H9 (cell line): ENCODE measurements at regions not wholly inside any gene's neighbourhood (a gene's known extent, or its start where the extent isn't known, plus 50 kb on each side); places are given as distances from the start of the nearest gene placed in this dataset.

Experiments used
- DNase-seq: peaks from one replicate; pipeline ENCODE4 v3.0.0-alpha.2; 2017
- H2AFZ ChIP-seq: one replicate; pipeline ENCODE4 v1.6.1; 2013; ENCODE audit warnings: mild to moderate bottlenecking, low read length, control low read depth, moderate library complexity
- H2AK5ac ChIP-seq: 2 replicates; pipeline ENCODE4 v1.6.1; 2013; ENCODE audit warnings: low read length, control low read depth, mixed read lengths; ENCODE audit not compliant: insufficient read length
- H2BK120ac ChIP-seq: one replicate; pipeline ENCODE4 v1.6.1; 2013; ENCODE audit warnings: low read depth, mild to moderate bottlenecking, low read length, control low read depth, inconsistent platforms; ENCODE audit not compliant: poor library complexity, severe bottlenecking
- H2BK12ac ChIP-seq: 2 replicates; pipeline ENCODE4 v1.6.1; 2013; ENCODE audit warnings: low read length, control low read depth, mixed read lengths, low read depth; ENCODE audit not compliant: insufficient read length
- H2BK15ac ChIP-seq: 2 replicates; pipeline ENCODE4 v1.6.1; 2013; ENCODE audit warnings: low read depth, low read length, control low read depth
- H2BK20ac ChIP-seq: one replicate; pipeline ENCODE4 v1.6.1; 2013; ENCODE audit warnings: low read depth, mild to moderate bottlenecking, low read length, control low read depth, inconsistent platforms; ENCODE audit not compliant: poor library complexity, severe bottlenecking
- H2BK5ac ChIP-seq: 2 replicates; pipeline ENCODE4 v1.6.1; 2013; ENCODE audit warnings: low read length, control low read depth, mixed read lengths; ENCODE audit not compliant: insufficient read length
- H3K14ac ChIP-seq: 2 replicates; pipeline ENCODE4 v1.6.1; 2013; ENCODE audit warnings: low read length, control low read depth; ENCODE audit not compliant: insufficient read depth
- H3K18ac ChIP-seq: 2 replicates; pipeline ENCODE4 v1.6.1; 2013; ENCODE audit warnings: low read depth, mild to moderate bottlenecking, mixed read lengths, low read length, control low read depth; ENCODE audit not compliant: insufficient read length
- H3K23ac ChIP-seq: 2 replicates; pipeline ENCODE4 v1.6.1; 2013; ENCODE audit warnings: low read length, control low read depth, mixed read lengths, low read depth; ENCODE audit not compliant: insufficient read length
- H3K23me2 ChIP-seq: 2 replicates; pipeline ENCODE4 v1.6.1; 2013; ENCODE audit warnings: low read depth, mild to moderate bottlenecking, mixed read lengths, low read length, control low read depth; ENCODE audit not compliant: insufficient read length, poor library complexity, severe bottlenecking
- H3K27ac ChIP-seq: 2 replicates; pipeline ENCODE4 v1.5.1; 2013; ENCODE audit warnings: low read length, control low read depth, mixed read lengths, low read depth; ENCODE audit not compliant: insufficient read length
- H3K27me3 ChIP-seq: 2 replicates; pipeline ENCODE4 v1.6.1; 2013; ENCODE audit warnings: low read length, control low read depth, inconsistent platforms; ENCODE audit not compliant: insufficient read depth
- H3K4ac ChIP-seq: 2 replicates; pipeline ENCODE4 v1.6.1; 2013; ENCODE audit warnings: low read depth, mild to moderate bottlenecking, control low read depth, inconsistent platforms, low read length, moderate library complexity
- H3K4me1 ChIP-seq: 2 replicates; pipeline ENCODE4 v1.6.1; 2013; ENCODE audit warnings: low read length, control low read depth, inconsistent platforms; ENCODE audit not compliant: insufficient read depth
- H3K4me2 ChIP-seq: 2 replicates; pipeline ENCODE4 v1.6.1; 2013; ENCODE audit warnings: low read length, control low read depth, mixed read lengths; ENCODE audit not compliant: insufficient read length, insufficient read depth
- H3K56ac ChIP-seq: 2 replicates; pipeline ENCODE4 v1.6.1; 2013; ENCODE audit warnings: low read depth, mild to moderate bottlenecking, mixed read lengths, low read length, control low read depth; ENCODE audit not compliant: insufficient read length
- H3K79me1 ChIP-seq: 2 replicates; pipeline ENCODE4 v1.6.1; 2013; ENCODE audit warnings: low read depth, mild to moderate bottlenecking, moderate library complexity, low read length, control low read depth, inconsistent platforms; ENCODE audit not compliant: insufficient read depth, poor library complexity, severe bottlenecking
- H3K79me2 ChIP-seq: 2 replicates; pipeline ENCODE4 v1.6.1; 2013; ENCODE audit warnings: low read length, control low read depth, inconsistent platforms; ENCODE audit not compliant: insufficient read depth
- H3K9ac ChIP-seq: 2 replicates; pipeline ENCODE4 v1.6.1; 2013; ENCODE audit warnings: low read length, control low read depth, mixed read lengths; ENCODE audit not compliant: insufficient read length; ENCODE audit errors: extremely low read depth
- H3K9me3 ChIP-seq: one replicate; pipeline ENCODE4 v1.6.1; 2013; ENCODE audit warnings: low read depth, low read length, inconsistent platforms; ENCODE audit not compliant: control insufficient read depth
- H3T11ph ChIP-seq: one replicate; pipeline ENCODE4 v1.6.1; 2013; ENCODE audit warnings: mild to moderate bottlenecking, low read length, control low read depth, inconsistent platforms
- H4K20me1 ChIP-seq: one replicate; pipeline ENCODE4 v1.6.1; 2013; ENCODE audit not compliant: control insufficient read depth, insufficient read length, insufficient read depth
- H4K5ac ChIP-seq: 2 replicates; pipeline ENCODE4 v1.6.1; 2013; ENCODE audit warnings: low read depth, mild to moderate bottlenecking, mixed read lengths, low read length, control low read depth; ENCODE audit not compliant: insufficient read length
- H4K8ac ChIP-seq: replicated peaks from 2 replicates; pipeline ENCODE4 v1.6.1; 2013; ENCODE audit warnings: low read length, control low read depth, mixed read lengths, low read depth; ENCODE audit not compliant: insufficient read length
- H4K91ac ChIP-seq: 2 replicates; pipeline ENCODE4 v1.6.1; 2013; ENCODE audit warnings: low read depth, mild to moderate bottlenecking, moderate library complexity, mixed read lengths, low read length, control low read depth; ENCODE audit not compliant: insufficient read length
- H3K27ac Mint-ChIP-seq, 3 experiments: 2 replicates in 2 of 3; 3 replicates in 1 of 3; pipeline ENCODE4 v1.8.0; 2020 to 2021; ENCODE audit warnings: mixed read lengths in 3 of 3, mild to moderate bottlenecking in 1 of 3, moderate library complexity in 1 of 3
- H3K27me3 Mint-ChIP-seq: 2 replicates; pipeline ENCODE4 v1.8.0; 2021; ENCODE audit warnings: low read depth, mild to moderate bottlenecking, moderate library complexity, mixed read lengths
- H3K36me3 Mint-ChIP-seq, 3 experiments: 2 replicates in 2 of 3; 3 replicates in 1 of 3; pipeline ENCODE4 v1.8.0; 2020 to 2021; ENCODE audit warnings: low read depth in 3 of 3, mixed read lengths in 3 of 3; ENCODE audit not compliant: insufficient read depth in 1 of 3
- H3K4me1 Mint-ChIP-seq, 2 experiments: 2 replicates each; pipeline ENCODE4 v1.8.0; 2020; ENCODE audit warnings: mixed read lengths in 2 of 2
- H3K4me3 Mint-ChIP-seq, 2 experiments: 2 replicates in 1 of 2; 3 replicates in 1 of 2; pipeline ENCODE4 v1.8.0; 2020 to 2021; ENCODE audit warnings: mild to moderate bottlenecking in 2 of 2, mixed read lengths in 2 of 2, moderate library complexity in 1 of 2
- H3K9me3 Mint-ChIP-seq, 2 experiments: 2 replicates in 1 of 2; 3 replicates in 1 of 2; pipeline ENCODE4 v1.8.0; 2020; ENCODE audit warnings: mild to moderate bottlenecking in 2 of 2, mixed read lengths in 2 of 2, moderate library complexity in 1 of 2
- WGBS: extraction: QIAGEN DNeasy Blood & Tissue Kit; methylation state at CpG from one replicate; pipeline ENCODE4 v1.1.7; 2013; ENCODE audit warnings: missing lambda C conversion rate, low lambda C conversion rate, mixed read lengths; ENCODE audit not compliant: insufficient read length; ENCODE audit errors: extremely low coverage; 5-methylcytosine and 5-hydroxymethylcytosine counted together
- TF ChIP-seq, protein P1 (sequence below): fragments of 200-600 bp; sonication (generic); conservative IDR thresholded peaks from 3 replicates; pipeline ENCODE4 v1.8.0; 2021; ENCODE audit warnings: antibody characterized with exemption, mild to moderate bottlenecking

DNA sequence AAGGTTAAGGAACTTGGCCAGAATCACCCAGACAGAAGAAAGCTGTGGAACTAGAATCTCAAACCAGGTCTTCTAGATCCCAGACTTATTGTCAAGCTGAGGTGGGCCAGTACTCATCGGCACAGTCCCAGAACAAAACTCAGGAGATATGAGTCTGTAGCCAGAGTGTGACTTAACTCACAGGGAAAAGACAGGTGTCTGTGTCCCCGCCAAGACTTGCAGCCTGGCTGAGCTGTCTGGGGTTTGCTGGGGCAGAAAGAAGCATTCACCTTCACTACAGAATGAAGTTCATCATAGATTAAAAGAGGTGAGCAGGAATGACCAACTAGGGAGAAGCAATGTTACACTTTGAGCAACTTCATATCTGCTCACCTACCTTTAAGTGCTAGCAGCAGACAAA is 257.2 kb downstream of the FOXO1 start:
- Histone ChIP-seq H3K27me3 (no peaks in the 10 kb centered on the region), H2BK15ac (no peak overlapping the region), H3K18ac (no peak overlapping the region), H3T11ph (no peak overlapping the region), H3K14ac (no peak overlapping the region), H3K27ac (no peak overlapping the region), H3K4me2 (no peak overlapping the region), H2BK120ac (no peak overlapping the region), H3K4ac (no peak overlapping the region), H3K56ac (no peak overlapping the region), H3K9me3 (no peaks in the 10 kb centered on the region), H2AFZ (no peak overlapping the region), H4K91ac (no peak overlapping the region), H3K79me1 (no peaks in the 10 kb centered on the region), H3K4me1 (no peaks in the 10 kb centered on the region), H4K8ac (no peak overlapping the region), H2BK5ac (no peak overlapping the region), H2BK12ac (no peak overlapping the region), H3K79me2 (0 out of 2 replicates have a peak, but pooled peaks cover 2% of the 10 kb centered on the region), H4K5ac (no peak overlapping the region), H4K20me1 (no peaks in the 10 kb centered on the region), H3K23ac (no peak overlapping the region), H3K9ac (no peak overlapping the region), H2AK5ac (no peak overlapping the region), H2BK20ac (no peak overlapping the region), H3K23me2 (no peaks in the 10 kb centered on the region)
- WGBS, result no CpG with 5 or more reads among the region's 2 CpGs
- TF ChIP-seq, protein P1, sequence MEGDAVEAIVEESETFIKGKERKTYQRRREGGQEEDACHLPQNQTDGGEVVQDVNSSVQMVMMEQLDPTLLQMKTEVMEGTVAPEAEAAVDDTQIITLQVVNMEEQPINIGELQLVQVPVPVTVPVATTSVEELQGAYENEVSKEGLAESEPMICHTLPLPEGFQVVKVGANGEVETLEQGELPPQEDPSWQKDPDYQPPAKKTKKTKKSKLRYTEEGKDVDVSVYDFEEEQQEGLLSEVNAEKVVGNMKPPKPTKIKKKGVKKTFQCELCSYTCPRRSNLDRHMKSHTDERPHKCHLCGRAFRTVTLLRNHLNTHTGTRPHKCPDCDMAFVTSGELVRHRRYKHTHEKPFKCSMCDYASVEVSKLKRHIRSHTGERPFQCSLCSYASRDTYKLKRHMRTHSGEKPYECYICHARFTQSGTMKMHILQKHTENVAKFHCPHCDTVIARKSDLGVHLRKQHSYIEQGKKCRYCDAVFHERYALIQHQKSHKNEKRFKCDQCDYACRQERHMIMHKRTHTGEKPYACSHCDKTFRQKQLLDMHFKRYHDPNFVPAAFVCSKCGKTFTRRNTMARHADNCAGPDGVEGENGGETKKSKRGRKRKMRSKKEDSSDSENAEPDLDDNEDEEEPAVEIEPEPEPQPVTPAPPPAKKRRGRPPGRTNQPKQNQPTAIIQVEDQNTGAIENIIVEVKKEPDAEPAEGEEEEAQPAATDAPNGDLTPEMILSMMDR, result no peak
- Mint-ChIP-seq H3K36me3 (no peaks in the 10 kb centered on the region), H3K4me1 (no peaks in the 10 kb centered on the region), H3K27me3 (no peaks in the 10 kb centered on the region; the same call in 1 of the 2 replicates), H3K9me3 (peaks cover 0 to 5% of the 10 kb centered on the region in 2 experiments; a peak in 2 of 5 replicates), H3K27ac (no peak overlapping the region), H3K4me3 (no peak overlapping the region)
- DNase-seq, result no peak
